Dermis blood vessel endothelial cell (primary cell): ENCODE measurements at regions not wholly inside any gene's neighbourhood (a gene's known extent, or its start where the extent isn't known, plus 50 kb on each side); places are given as distances from the start of the nearest gene placed in this dataset.
"Not testable (repeated sequence)": the region's sequence is repeated elsewhere in the genome, so short reads cannot be mapped to it uniquely, and the experiment has no call there.

Experiments
- DNase-seq: peaks from one replicate; pipeline ENCODE4 v3.0.0; 2010

GRCh38 chr21:31449921-31450535 is 106.0 kb upstream of the TIAM1 start:
- no peak for DNase-seq

DNA sequence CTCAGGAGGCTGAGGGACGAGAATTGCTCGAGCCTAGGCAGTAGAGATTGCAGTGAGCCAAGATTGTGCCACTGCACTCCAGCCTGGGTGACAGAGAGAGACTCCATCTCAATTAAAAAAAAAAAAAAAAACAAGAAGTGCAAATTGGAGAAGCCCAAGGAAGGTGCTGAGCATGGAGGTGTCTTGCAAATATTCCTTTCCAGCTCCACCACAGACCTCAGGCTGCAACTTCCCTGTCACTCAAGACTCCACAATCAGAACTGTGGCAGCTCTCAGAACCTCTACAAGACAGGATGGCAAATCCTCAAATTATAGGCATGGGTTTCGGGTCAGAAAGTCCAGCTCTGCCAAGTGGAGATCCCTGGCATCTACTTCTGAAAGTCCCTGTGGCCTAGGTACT is 104.4 kb upstream of the TIAM1 start:
- DNase-seq = no peak

- no peak for DNase-seq
Observed at GRCh38 chr21:31447505-31447904, 103.4 kb upstream of the TIAM1 start.

- DNase-seq = no peak
Observed at GRCh38 chr21:31446226-31446855, 102.3 kb upstream of the TIAM1 start.

DNA sequence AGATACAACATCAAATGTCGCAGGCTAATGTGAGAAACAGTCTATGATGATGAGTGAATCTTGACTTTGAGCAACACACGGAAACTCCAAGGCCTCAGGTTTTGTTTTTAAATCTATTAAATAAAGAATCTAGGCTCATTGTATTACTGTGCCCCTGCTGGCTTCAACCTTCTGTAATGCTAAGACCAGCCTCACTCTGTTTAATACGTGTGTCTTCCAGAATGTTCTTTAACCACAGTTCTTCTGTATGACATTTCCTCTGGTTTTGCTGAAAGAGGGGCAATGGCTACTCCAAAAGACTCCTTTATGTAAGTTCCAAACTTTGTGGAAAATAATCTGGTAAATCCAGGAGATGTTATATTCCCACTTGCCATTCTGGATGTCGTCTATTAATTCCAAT is 101.1 kb upstream of the TIAM1 start:
- DNase-seq = no peak

- no peak for DNase-seq
Observed at GRCh38 chr21:31443736-31444521, 99.9 kb upstream of the TIAM1 start.

DNA sequence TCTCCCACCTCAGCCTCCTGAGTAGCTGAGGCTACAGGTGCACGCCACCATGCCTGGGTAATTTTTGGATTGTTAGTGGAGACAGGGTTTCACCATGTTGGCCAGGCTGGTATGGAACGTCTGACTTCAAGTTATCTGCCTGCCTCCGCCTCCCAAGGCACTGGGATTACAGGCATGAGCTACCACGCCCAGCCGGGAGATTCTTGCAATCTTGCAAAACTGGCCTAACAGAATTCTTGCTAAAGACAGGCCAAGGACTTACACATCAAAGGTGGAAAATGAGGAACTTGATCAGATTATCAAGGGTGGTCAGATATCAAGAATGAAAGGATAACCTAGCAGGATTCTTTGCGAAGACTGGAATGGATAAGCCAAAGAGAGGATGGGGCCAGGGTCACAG is 98.3 kb upstream of the TIAM1 start:
- DNase-seq = no peak

- DNase-seq = no peak
Observed at GRCh38 chr21:31429506-31429905, 85.4 kb upstream of the TIAM1 start.

GRCh38 chr21:31426235-31426797 is 82.3 kb upstream of the TIAM1 start:
- DNase-seq = no peak

DNA sequence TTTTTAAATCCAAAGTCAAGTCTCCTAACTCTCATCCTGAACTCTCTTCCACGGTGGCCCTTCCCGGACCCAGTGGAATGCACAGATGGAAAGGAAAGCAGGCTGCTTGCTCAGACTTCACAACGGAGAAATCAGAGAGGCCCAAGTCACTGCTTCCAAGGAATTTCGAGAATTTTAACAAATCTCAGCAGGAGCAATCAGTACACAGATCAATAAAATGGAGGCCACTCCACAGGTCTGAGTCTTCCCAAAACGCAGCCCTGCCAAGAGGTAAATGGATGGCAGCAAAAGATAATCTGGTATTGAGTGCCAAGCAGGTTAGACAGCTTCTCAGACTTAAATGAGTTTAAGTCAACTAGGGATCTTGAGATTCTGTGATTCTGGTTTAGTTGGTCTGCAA is 81.1 kb upstream of the TIAM1 start:
- DNase-seq = no peak

GRCh38 chr21:31424058-31424457 is 80.0 kb upstream of the TIAM1 start:
- no peak for DNase-seq

DNA sequence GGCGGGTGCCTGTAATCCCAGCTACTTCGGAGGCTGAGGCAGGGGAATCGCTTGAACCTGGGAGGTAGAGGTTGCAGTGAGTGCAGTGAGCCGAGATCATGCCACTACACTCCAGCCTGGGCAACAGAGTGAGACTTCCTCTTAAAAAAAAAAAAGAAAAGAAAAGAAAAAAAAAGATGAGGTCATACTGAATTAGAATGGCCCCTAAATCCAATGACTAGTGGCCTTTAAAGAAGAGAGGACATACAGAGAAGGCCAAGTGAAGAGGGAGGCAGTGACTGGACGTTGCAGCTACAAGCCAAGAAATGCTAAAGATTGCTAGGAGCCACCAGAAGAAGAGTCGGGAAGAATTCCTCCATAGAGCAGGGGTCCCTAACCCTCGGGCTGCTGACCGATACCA is 76.9 kb upstream of the TIAM1 start:
- no peak for DNase-seq

- no peak for DNase-seq
Observed at GRCh38 chr21:31420354-31420753, 76.3 kb upstream of the TIAM1 start.

GRCh38 chr21:31418377-31419001 is 74.4 kb upstream of the TIAM1 start:
- no peak for DNase-seq

- DNase-seq = not testable (repeated sequence)
Observed at GRCh38 chr21:31417214-31417613, 73.2 kb upstream of the TIAM1 start.

GRCh38 chr21:31416465-31416864 is 72.4 kb upstream of the TIAM1 start:
- DNase-seq = no peak

GRCh38 chr21:31414263-31415000 is 70.4 kb upstream of the TIAM1 start:
- DNase-seq = no peak

DNA sequence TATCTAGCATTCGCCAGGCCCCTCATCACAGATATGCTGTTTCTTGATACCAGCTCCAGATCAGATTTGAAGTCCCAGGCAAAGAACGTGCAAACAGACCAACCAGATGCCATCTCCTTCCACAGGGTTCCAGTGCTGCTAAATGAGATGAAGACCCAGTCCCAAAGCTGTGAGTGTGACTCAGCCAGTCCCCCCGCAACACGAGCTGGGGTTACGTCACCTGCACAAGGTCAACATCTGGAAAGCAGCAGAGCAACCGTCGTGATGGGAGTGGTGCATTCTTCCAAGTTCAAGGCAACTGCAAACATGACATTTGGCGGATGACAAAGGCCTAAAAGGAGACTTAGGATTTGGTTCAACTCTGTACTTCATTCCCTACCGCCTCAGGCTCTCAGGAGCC is 69.6 kb upstream of the TIAM1 start:
- DNase-seq = no peak

- no peak for DNase-seq
Observed at GRCh38 chr21:31410499-31411131, 66.6 kb upstream of the TIAM1 start.

DNA sequence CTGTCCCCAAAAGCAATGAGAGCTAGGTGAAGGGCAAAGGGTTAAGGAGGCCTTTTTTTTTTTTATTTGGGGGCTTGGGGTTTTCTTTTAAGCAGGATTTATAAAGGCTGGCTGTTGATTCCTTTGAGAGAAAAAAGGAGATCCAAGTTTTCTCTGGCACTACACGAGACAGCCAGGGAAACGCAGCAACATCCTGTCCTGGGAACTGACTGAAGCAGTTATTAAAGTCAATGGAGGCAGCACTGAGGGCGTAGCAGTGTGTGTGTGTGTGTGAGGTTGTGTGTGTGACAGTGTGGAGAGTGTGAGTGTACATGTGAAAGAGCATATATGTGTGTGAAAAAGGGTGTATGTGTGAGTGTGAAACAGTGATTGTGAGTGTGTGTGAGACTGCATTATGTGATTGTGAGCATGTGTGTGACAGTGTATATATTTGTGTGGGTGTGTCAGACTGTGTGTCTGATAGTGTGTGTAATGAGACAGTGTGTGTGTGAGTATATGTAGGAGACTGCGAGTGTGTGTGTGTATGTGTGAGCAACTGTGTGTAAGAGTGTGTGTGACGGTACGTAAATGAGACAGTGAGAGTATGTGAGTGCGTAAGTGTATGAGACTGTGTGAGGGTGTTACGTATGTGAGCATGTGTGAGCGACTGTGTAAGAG is 65.9 kb upstream of the TIAM1 start:
- no peak for DNase-seq

DNA sequence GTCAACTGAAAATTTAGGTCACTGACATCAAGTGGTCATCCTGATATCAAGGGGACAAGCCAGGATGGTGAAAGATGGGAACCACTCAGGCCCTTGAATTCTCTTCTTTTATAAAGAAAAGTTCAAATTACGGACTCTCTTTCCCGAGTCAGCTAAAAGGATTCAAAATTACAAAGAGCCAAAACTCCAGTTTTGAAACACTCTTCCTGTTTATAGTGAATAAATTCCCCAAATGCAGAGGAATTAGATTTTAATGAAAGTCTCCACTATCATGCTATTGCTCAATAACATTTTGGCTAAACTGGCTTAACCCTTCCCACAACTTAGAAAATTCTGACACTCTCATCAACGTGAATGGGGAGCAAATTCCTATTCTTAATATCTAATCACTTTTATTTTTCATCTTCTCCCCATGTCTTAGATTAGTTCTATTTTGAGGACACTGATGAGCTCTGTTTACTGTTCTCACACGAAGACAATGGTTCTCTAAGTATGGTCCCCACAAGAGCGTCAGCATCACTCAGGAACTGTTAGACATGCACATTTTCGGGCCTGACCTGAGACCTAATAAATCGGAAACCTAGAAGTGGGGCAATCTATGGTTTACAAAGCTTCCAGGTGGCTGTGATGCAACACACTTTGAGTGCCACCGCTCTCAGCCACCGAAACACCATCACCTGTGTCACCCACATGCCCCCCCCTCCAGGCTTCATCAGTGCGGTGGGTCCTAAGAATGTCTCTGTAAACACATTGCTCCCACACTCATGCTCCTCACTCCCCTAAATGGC is 64.4 kb upstream of the TIAM1 start:
- DNase-seq = no peak
